NT2/D1 (cell line): ENCODE measurements at regions not wholly inside any gene's neighbourhood (a gene's known extent, or its start where the extent isn't known, plus 50 kb on each side); places are given as distances from the start of the nearest gene placed in this dataset.

ENCODE experiments used
- DNase-seq: peaks from one replicate; pipeline ENCODE4 v3.0.0-alpha.2; 2011; ENCODE audit warnings: low read depth, low spot score
- H3K27me3 ChIP-seq: 2 replicates; pipeline ENCODE4 v1.6.0; 2011; ENCODE audit warnings: mild to moderate bottlenecking; ENCODE audit not compliant: insufficient read length, insufficient read depth
- H3K36me3 ChIP-seq: 2 replicates; pipeline ENCODE4 v1.6.1; 2011; ENCODE audit warnings: mild to moderate bottlenecking, low read length, mixed read lengths; ENCODE audit not compliant: insufficient read depth, insufficient read length
- H3K4me1 ChIP-seq: 2 replicates; pipeline ENCODE4 v1.5.1; 2011; ENCODE audit not compliant: insufficient read depth, insufficient read length
- H3K4me3 ChIP-seq: 2 replicates; pipeline ENCODE4 v1.5.1; 2011; ENCODE audit warnings: low read depth; ENCODE audit not compliant: insufficient read length
- H3K9ac ChIP-seq: 2 replicates; pipeline ENCODE4 v1.6.0; 2011; ENCODE audit warnings: low read depth; ENCODE audit not compliant: insufficient read length
- H3K9me3 ChIP-seq: 2 replicates; pipeline ENCODE4 v1.5.1; 2011; ENCODE audit warnings: mild to moderate bottlenecking, low read length; ENCODE audit not compliant: insufficient read depth
- SUZ12 ChIP-seq: IDR thresholded peaks from 2 replicates; pipeline ENCODE4 v1.6.1; 2011; ENCODE audit not compliant: insufficient read length, insufficient read depth; ENCODE audit errors: extremely low read depth
- YY1 ChIP-seq: IDR thresholded peaks from 2 replicates; pipeline ENCODE4 v1.6.1; 2011; ENCODE audit not compliant: insufficient read length, insufficient read depth
- ZNF274 ChIP-seq: IDR thresholded peaks from 2 replicates; pipeline ENCODE4 v1.6.1; 2011; ENCODE audit warnings: mild to moderate bottlenecking, low read depth, low read length

DNA sequence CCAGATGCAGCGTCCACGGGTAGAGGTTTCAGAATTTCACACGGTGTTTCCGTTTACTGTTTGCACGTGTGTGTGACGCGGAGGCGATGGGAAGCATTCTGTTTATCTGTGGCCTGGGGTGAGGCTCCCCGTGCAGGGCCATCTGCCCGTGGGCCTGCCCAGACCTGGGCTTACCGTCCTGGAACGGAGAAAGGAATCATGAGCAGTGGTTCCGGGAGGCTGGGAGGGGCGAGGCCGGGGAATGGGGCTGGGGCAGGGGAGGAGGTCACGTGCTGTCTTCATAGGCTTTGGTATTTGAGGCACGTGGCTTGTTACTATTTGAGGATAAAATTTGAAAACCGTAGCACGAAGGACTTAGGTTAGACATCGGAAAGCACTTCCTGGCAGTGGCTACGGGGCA, 77.9 kb downstream of the RTP5 start:
- Histone ChIP-seq H3K36me3 (no peaks in the 10 kb centered on the region), H3K4me3 (no peak overlapping the region), H3K9ac (no peak overlapping the region), H3K27me3 (peaks cover 8% of the 10 kb centered on the region), H3K4me1 (peaks cover 20% of the 10 kb centered on the region), H3K9me3 (peaks cover 25% of the 10 kb centered on the region; the same call in 1 of the 2 replicates)
- TF ChIP-seq YY1, result no peak
- no peak for TF ChIP-seq SUZ12
- TF ChIP-seq ZNF274, result no peak
- no peak for DNase-seq

DNA sequence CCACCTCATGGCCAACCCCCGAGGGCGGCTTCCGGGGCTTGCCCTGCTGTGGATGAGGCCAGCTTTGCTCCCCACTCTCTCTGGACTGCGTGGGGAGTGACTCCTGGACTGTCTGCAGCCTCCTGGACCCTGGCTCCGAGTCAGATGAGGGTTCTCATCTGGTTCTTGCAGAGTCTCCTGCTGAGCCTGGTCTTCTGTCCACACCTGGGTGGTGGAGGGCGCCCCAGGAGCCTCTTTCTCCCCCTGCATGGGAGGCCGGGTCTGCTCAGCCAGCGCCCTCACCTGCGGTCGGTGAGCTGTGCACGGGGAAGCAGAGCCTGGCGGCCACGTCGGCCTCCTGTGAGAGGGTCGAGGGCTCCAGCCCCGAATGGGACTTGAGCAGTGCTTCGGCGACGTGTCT, 78.3 kb downstream of the RTP5 start:
- no peak for DNase-seq
- Histone ChIP-seq H3K9ac (no peak overlapping the region), H3K4me1 (peaks cover 18% of the 10 kb centered on the region), H3K36me3 (no peaks in the 10 kb centered on the region), H3K9me3 (peaks cover 25% of the 10 kb centered on the region; the same call in 1 of the 2 replicates), H3K4me3 (no peak overlapping the region), H3K27me3 (peaks cover 8% of the 10 kb centered on the region)
- TF ChIP-seq SUZ12 (no peak), ZNF274 (no peak), YY1 (no peak)

DNA sequence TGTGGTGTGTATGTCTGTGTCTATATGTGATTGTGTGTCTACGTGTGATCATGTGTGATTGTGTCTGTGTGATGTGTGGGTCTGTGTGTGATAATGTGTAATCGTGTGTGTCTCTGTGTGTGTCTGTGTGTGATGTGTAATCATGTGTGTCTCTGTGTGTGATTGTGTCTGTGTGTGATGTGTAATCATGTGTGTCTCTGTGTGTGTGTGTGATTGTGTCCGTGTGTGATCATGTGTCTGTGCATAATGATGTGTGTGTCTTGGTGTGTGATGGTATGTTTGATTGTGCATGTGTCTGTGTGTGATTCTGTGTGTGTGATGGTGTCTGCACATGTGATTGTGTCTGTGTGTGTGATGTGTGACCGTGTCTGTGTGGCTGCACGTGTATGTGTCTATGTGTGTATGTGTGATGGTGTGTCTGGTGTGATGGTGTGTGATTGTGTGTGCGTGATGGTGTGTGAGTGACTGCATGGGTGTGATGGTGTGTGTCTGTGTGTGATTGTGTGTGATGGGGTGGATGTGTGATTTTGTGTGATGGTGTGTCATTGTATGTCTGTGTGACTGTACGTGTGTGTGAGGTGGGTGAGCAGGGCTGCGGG, 78.9 kb downstream of the RTP5 start:
- Histone ChIP-seq H3K9ac (no peak overlapping the region), H3K9me3 (peaks cover 25% of the 10 kb centered on the region; the same call in 1 of the 2 replicates), H3K4me1 (peaks cover 14% of the 10 kb centered on the region), H3K36me3 (no peaks in the 10 kb centered on the region), H3K27me3 (peaks cover 8% of the 10 kb centered on the region), H3K4me3 (no peak overlapping the region)
- TF ChIP-seq SUZ12 (no peak), ZNF274 (no peak), YY1 (no peak)
- no peak for DNase-seq

DNA sequence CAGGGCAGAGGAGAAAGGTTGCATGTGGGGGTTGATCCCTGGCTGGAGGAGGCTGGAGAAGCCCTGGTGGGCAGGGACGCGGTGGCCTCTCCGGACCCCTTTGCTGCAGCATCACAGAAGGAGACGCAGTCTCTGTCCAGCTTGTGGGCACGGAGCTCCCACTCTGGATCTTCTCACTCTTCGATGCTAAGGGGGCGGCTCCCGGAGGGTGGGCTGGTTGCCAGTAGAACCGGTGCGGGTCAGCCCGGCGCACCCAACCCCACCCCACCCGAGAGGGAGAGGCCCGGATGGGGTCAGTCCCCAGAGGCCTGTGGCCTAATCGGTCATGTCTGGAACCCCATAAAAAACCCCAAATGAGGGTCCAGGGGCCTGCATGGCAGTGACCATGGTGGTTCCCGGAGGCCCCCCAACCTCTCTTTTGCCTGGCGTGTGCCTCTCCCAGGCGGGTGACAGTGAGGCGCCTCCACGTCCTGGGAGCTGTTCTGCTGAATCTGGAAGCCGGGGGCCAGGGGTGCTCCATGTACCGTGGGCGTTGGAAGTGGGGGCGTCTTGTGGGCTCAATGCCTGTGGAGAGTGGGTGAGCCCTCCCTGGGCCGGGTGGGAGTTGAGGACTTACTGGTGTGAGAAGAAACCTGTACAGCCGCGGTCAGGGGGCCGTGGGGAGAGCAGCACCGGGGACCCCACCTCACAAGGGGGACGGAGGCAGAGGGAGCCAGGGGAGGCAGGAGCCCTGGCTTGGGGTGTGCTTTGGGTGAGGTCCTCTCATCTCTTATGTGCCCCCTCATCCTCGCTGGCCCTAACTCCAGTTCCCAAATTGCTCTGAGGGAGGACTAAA, 79.6 kb downstream of the RTP5 start:
- Histone ChIP-seq H3K4me3 (no peak overlapping the region), H3K27me3 (peaks cover 8% of the 10 kb centered on the region), H3K4me1 (peaks cover 7% of the 10 kb centered on the region), H3K36me3 (no peaks in the 10 kb centered on the region), H3K9me3 (peaks cover 25% of the 10 kb centered on the region; the same call in 1 of the 2 replicates), H3K9ac (no peak overlapping the region)
- DNase-seq, result no peak
- TF ChIP-seq ZNF274, result no peak
- TF ChIP-seq SUZ12, result no peak
- TF ChIP-seq YY1, result no peak

DNA sequence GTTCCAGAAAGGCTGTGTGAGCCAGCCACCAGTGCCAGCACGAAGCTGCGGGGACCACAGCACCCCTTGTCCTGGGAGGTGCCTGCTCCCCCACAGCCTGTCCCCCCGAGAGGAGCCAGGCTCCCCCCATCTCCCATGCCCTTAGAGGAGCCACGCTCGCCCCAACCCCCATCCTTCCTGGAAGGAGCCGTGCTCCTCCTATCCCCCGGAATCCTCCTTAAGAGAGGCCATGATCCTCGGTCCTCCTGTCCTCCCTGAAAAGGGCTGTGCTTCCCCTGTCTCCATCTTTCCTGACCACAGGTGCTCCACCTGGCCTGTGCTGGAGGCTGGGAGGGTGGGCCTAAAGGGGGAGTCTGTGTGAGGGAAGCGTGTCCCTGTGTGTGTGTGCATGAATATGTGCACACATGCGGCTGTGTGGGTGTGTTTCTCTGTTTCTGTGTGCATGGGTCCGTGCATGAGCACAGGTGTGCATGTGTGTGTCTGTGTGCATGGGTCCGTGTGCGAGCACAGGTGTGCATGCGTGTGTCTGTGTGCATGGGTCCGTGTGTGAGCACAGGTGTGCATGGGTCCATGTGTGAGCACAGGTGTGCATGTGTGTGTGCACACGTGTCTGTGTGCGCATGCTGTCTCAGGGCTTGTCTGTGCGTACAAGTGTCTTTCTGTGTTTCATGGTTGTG, 80.3 kb downstream of the RTP5 start:
- DNase-seq, result no peak
- H3K4me3 ChIP-seq, result no peak overlapping the region
- TF ChIP-seq SUZ12 (no peak), ZNF274 (no peak), YY1 (no peak)
- H3K27me3 ChIP-seq, result peaks cover 8% of the 10 kb centered on the region
- no peak overlapping the region for H3K9ac ChIP-seq
- H3K9me3 ChIP-seq, result peaks cover 22% of the 10 kb centered on the region; the same call in 1 of the 2 replicates
- H3K4me1 ChIP-seq, result peaks cover 7% of the 10 kb centered on the region
- H3K36me3 ChIP-seq, result no peaks in the 10 kb centered on the region

DNA sequence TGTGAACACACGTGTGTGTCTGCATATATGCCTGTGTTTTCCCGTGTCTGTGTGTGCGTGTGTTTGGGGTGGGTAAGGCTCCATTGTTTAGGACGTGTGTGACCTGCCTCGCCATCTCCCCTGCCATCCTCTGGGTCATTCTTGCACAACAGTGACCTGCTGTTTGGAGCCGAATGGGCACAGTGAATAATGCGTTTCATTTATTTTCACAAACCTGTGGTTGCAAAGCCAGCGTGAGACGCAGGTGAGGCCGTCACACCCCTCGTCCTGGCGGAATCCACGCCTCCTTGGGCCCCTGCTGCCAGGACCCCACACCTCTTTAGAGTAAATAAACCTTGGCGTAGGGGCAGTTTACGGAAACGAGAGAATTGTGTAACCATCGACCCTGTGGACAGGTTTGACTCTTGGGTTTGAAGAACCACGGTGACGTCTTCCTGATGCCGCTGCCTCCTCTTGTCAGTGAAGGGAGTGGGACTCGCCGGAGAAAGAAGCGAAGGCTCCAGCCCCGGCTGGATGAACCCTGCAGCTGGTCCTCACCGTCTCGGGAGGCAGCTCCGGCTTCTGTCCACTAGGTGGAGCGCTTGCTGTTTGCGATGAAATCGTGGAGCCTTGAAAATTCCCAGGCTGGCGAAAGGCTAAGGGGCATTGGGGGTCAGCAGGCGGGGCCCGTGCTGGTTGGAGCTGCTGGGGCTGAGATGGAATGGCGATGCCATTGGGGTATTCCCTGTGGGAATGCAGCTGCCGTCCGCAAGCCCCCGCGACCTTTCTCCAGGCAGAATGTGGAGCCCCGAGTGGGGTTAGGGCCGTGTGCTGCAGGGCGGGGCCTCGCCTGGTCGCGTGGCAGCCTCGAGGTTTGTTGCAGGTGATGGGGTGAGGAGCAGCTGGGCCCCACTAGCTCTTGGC, 81.1 kb downstream of the RTP5 start:
- Histone ChIP-seq H3K9ac (peak overlapping the region; percentile 8), H3K27me3 (peaks cover 8% of the 10 kb centered on the region), H3K4me3 (no peak overlapping the region), H3K4me1 (peaks cover 7% of the 10 kb centered on the region), H3K9me3 (peaks cover 14% of the 10 kb centered on the region; the same call in 1 of the 2 replicates), H3K36me3 (no peaks in the 10 kb centered on the region)
- TF ChIP-seq SUZ12 (no peak), ZNF274 (no peak), YY1 (no peak)
- DNase-seq, result peak; percentile 73
